ENCODE measurements at regions not wholly inside any gene's neighbourhood (a gene's known extent, or its start where the extent isn't known, plus 50 kb on each side); places are given as distances from the start of the nearest gene placed in this dataset.

- TF ChIP-seq CTCF (IDR thresholded peaks at IDR 0.05) = no peak
- no peak for TF ChIP-seq EP300 (IDR thresholded peaks at IDR 0.05)
Observed at GRCh38 chr16:48885471-48885870, 275.5 kb upstream of the N4BP1 start.

Data from ovary (tissue), 3 donors.